Mucosa of descending colon (tissue), 3 donors: ENCODE measurements at regions not wholly inside any gene's neighbourhood (a gene's known extent, or its start where the extent isn't known, plus 50 kb on each side); places are given as distances from the start of the nearest gene placed in this dataset.
A peak's percentile ranks its signal among the peaks of the same experiment; 100 is the strongest.
"Not testable (repeated sequence)": the region's sequence is repeated elsewhere in the genome, so short reads cannot be mapped to it uniquely, and the experiment has no call there.

Experiments
- ATAC-seq: fragments of 200-7000 bp; cut with Tn5 transposase; one replicate; pipeline ENCODE4 v1.9.1; 2020; ENCODE audit warnings: mild to moderate bottlenecking, moderate library complexity
- DNase-seq, 3 donors: peaks; one replicate each; pipeline ENCODE4 v3.0.0-alpha.2; 2020
- H3K36me3 ChIP-seq: fragments of 200-600 bp; one replicate; pipeline ENCODE4 v1.8.0; 2021; ENCODE audit warnings: low read depth, mild to moderate bottlenecking
- H3K4me1 ChIP-seq: fragments of 200-600 bp; one replicate; pipeline ENCODE4 v1.8.0; 2021; ENCODE audit warnings: low read depth, mild to moderate bottlenecking
- H3K4me3 ChIP-seq: fragments of 200-600 bp; one replicate; pipeline ENCODE4 v1.8.0; 2021; ENCODE audit warnings: mild to moderate bottlenecking
- H3K9me3 ChIP-seq: fragments of 200-600 bp; one replicate; pipeline ENCODE4 v1.8.0; 2021; ENCODE audit warnings: mild to moderate bottlenecking
- CTCF ChIP-seq: fragments of 200-600 bp; IDR thresholded peaks from one replicate; pipeline ENCODE4 v1.8.0; 2022; ENCODE audit warnings: antibody characterized with exemption, mild to moderate bottlenecking
- intact Hi-C, 2 donors: fragments of 100-400 bp; cut with DNase I in 1 of 2; cut with micrococcal nuclease in 1 of 2; formaldehyde crosslinking; loops; one replicate each; pipeline versions ENCODE4 v1.11.0 to v1.11.1; 2022; cut with DNase I, micrococcal nuclease
- donor health status: DM: no; HTN: no; CAD: no; lungs with moderate emphysema.
- donor health status: DM: no; HTN: no; CAD: no.
- donor health status: DM: no; HTN: yes; CAD: no.

GRCh38 chr21:15127437-15127836, 62.6 kb upstream of the NRIP1 start:
- ATAC-seq (no peak), DNase-seq (no peak)
- Histone ChIP-seq H3K4me3 (no peak overlapping the region), H3K9me3 (no peaks in the 10 kb centered on the region), H3K4me1 (no peaks in the 10 kb centered on the region), H3K36me3 (no peaks in the 10 kb centered on the region)
- TF ChIP-seq CTCF = no peak
- intact Hi-C loops = no loop called here

GRCh38 chr21:15128267-15128666, 63.5 kb upstream of the NRIP1 start:
- no peak for TF ChIP-seq CTCF
- ATAC-seq (peak; percentile 49), DNase-seq (no peak)
- intact Hi-C loops = no loop called here
- Histone ChIP-seq H3K4me3 (no peak overlapping the region), H3K4me1 (no peaks in the 10 kb centered on the region), H3K9me3 (no peaks in the 10 kb centered on the region), H3K36me3 (no peaks in the 10 kb centered on the region)

GRCh38 chr21:15128714-15129113, 63.9 kb upstream of the NRIP1 start:
- DNase-seq, intact Hi-C loops, ATAC-seq: not testable (repeated sequence)

GRCh38 chr21:15130326-15130725, 65.5 kb upstream of the NRIP1 start:
- ATAC-seq = no peak
- intact Hi-C loops = no loop called here
- Histone ChIP-seq H3K9me3 (no peaks in the 10 kb centered on the region), H3K36me3 (no peaks in the 10 kb centered on the region), H3K4me1 (no peaks in the 10 kb centered on the region), H3K4me3 (no peak overlapping the region)
- TF ChIP-seq CTCF = no peak
- no peak for DNase-seq

More at GRCh38 chr21:15128714-15129113, 63.9 kb upstream of the NRIP1 start:
- H3K4me3 ChIP-seq, H3K9me3 ChIP-seq, H3K4me1 ChIP-seq, H3K36me3 ChIP-seq: not testable (repeated sequence)

GRCh38 chr21:15130751-15131150, 66.0 kb upstream of the NRIP1 start:
- no peak for TF ChIP-seq CTCF
- intact Hi-C loops = no loop called here
- no peaks in the 10 kb centered on the region for H3K4me1 ChIP-seq
- ATAC-seq (no peak), DNase-seq (no peak)
- no peaks in the 10 kb centered on the region for H3K36me3 ChIP-seq
- no peaks in the 10 kb centered on the region for H3K9me3 ChIP-seq
- no peak overlapping the region for H3K4me3 ChIP-seq

- H3K4me3 ChIP-seq = no peak overlapping the region
- no peaks in the 10 kb centered on the region for H3K9me3 ChIP-seq
- no peak for TF ChIP-seq CTCF
- DNase-seq (no peak), ATAC-seq (no peak)
- no peaks in the 10 kb centered on the region for H3K36me3 ChIP-seq
- peaks cover 8% of the 10 kb centered on the region for H3K4me1 ChIP-seq
- intact Hi-C loops = no loop called here
These were observed 68.0 kb upstream of the NRIP1 start for GRCh38 chr21:15132781-15133180.
